Stimulated activated CD8-positive, alpha-beta memory T cell treated with anti-CD3 and anti-CD28 coated beads, Interleukin-12 subunit alpha, Interleukin-12 subunit beta, amount 100 ng/mL, for 4 hours (primary cell): ENCODE measurements at regions not wholly inside any gene's neighbourhood (a gene's known extent, or its start where the extent isn't known, plus 50 kb on each side); places are given as distances from the start of the nearest gene placed in this dataset.

Source experiments
- DNase-seq: peaks from one replicate; pipeline ENCODE4 v3.0.0-alpha.2; 2020; ENCODE audit warnings: low read depth

GRCh38 chr3:7913283-7913682 is 588.3 kb upstream of the LMCD1 start:
- no peak for DNase-seq

GRCh38 chr3:7915356-7915755 is 586.3 kb upstream of the LMCD1 start:
- no peak for DNase-seq

GRCh38 chr3:7917443-7918151 is 584.0 kb upstream of the LMCD1 start:
- no peak for DNase-seq

DNA sequence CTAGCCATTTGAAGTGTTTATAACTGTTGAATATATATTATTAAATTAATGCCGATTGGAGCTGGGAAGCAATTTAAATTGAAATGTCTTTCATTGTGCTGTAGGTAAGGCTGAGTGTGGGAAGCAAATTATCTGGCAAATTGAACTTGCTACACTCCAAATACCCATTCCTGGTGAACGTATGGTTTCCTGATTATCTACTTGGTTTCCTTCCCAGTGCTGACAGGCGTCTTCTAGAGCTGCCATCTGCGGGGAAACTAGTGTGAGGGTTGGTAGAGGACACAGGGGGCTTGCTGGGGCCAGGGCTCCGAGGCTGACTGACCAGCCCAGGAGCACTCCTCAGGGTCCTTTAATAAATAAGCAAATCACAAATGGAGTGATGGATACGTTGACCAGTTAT is 581.4 kb upstream of the LMCD1 start:
- DNase-seq: no peak

- no peak for DNase-seq
Observed at GRCh38 chr3:7924228-7924627, 577.4 kb upstream of the LMCD1 start.

- DNase-seq: no peak
Observed at GRCh38 chr3:7927015-7927414, 574.6 kb upstream of the LMCD1 start.

DNA sequence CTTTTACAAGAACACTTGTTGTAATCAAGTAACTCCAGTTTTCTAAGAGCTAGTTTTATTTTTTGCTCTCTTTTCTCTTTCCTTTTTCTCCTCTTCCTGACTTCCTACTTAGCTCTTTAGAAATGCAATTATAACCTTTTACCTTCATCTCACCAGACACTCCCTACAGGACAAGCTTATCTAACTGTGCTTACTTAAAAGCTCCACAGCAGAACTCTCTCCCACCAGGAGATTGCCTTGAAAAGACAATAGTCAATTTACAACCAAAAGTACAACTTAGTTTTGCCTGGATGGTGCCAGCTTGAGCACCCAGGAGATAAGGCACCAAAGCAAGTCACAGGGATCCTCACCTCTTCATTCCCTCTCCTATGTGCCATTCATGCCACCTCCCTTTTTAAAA is 573.8 kb upstream of the LMCD1 start:
- DNase-seq: no peak

GRCh38 chr3:7929319-7929889 is 572.2 kb upstream of the LMCD1 start:
- DNase-seq: no peak

DNA sequence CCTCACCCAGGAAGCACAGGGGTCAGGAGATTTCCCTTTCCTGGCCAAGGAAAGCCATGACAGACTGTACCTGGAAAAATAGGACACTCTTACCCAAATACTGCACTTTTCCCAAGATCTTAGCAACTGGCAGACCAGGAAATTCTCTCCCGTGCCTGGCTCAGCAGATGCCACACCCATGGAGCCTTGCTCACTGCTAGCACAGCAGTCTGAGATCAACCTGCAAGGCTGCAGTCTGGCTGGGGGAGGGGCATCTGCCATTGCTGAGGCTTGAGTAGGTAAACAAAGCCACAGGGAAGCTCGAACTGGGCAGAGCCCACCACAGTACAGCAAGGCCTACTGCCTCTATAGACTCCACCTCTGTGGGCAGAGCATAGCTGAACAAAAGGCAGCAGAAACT is 567.3 kb upstream of the LMCD1 start:
- DNase-seq: no peak

DNA sequence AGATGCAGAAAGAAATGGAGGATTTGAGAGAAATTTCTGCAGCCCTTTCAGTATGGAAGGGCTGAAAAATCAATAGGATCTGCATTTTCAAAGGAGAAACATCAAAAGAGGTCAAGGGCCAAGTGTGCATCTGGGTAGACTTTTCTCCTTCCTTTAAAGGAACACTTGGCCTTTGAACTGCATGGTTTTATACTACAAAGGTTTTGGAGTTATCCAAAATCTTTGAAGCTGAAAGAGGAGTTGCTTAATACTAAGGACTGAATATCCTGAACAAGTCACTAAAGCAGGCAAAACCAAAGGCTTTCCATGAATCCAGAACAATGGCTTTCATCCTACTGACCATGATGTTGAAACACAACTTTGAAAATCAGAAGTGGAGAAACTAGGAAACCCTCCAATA is 553.7 kb upstream of the LMCD1 start:
- DNase-seq: no peak

DNA sequence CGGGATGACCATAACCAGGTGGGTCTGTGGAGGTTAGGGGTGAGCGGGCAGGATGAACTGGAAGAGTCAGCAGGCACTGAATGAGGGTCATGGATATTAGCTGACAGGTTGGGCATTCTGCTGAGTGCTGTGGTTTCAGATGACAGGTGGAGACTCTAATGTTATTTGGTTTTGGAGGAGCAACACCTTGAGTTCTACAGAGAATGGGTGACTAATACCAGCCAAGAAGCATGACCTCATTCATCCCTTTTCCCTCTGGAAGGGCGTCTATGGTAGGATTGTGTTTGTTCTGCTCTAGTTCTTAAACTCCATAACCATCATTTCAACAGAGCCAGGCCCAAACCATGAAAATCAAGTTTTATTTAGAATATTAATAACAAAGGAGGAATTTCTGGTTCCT is 550.7 kb upstream of the LMCD1 start:
- no peak for DNase-seq

DNA sequence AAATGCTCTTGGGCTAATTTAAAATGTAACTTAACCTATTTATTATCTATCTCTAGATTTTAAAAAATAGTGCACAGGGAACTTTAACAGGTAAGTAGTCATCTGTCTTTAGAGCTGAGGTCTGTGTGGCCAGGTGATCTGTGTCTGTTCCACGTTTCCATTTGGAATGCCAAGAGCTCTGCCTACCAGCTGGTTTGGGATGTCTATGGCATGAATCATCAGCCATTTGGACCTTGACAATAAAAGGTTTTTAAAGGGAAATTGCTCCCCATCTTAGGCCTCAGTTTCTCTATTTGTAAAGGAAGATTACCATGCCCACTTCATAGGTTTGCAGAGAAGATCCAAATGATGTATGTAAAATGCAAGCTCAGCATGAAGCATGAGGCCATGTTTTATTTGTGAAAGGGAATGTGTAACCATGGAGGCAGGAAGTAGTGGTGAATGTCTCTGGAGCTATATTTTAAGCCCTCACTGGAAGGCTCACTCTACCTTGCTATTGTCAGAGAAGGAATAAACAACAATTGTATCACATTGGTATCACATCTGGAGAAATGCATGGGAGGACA is 548.1 kb upstream of the LMCD1 start:
- DNase-seq: no peak

GRCh38 chr3:7957024-7957423 is 544.6 kb upstream of the LMCD1 start:
- no peak for DNase-seq

- no peak for DNase-seq
Observed at GRCh38 chr3:7959094-7959493, 542.5 kb upstream of the LMCD1 start.

GRCh38 chr3:7960601-7961000 is 541.0 kb upstream of the LMCD1 start:
- DNase-seq: no peak

- DNase-seq: no peak
Observed at GRCh38 chr3:7962301-7962700, 539.3 kb upstream of the LMCD1 start.

DNA sequence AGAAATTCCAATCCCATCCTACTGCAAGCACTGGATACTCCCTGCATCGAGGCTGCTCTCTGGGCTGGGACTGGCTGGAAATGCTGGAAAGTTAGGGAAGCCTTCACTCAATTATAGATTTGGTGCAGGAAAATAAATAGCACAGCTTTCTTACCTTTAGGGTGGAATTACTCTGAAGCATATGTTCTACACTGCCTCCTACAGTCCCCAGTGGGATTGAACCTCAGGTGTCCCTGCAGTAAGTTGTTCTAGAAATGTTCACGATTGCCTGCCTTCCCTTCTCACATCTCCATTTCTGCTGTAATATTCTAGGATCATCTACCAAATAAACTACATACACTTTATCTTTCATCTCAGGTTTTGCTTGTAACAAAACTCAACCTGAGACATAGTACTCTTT is 536.7 kb upstream of the LMCD1 start:
- DNase-seq: no peak

GRCh38 chr3:7973006-7973405 is 528.6 kb upstream of the LMCD1 start:
- DNase-seq: no peak

DNA sequence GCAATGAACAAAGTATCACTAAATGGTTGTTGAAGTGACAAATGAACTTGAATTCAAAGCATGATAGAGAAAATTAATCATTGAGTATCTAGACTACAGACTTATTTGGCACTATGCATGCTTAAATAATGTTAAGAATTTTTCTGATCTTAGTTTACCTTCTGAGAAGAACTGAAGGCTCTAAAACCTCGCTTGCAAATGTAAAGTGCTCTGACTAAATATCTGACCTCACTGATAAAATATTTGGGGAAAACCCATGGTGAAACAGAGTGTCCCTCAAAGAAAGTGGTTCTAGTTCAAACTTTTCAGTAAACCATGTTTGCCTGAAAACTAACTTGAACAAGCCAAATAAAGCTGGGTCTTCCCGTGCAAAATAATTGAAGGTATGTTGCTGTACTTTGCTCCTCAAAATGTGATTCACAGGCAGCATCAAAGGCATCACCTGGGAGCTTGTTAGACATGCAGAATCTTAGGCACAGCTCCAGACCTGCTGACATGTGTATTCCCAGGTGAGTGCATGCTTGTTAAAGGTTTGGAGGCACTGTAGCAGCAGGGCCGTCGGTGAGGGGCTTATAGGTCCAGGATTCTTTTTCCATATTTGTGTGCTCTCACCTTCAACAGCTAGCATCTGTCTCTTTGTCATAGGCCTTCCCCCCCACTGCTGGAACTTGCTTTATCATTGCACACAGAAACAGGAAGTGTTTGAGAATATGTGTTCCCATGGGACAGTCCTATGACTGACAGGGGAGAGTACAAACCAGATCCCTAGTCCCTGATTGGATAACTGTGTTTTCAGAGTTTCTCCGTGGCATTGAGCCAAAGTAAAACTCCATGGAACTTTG is 524.2 kb upstream of the LMCD1 start:
- DNase-seq: no peak

DNA sequence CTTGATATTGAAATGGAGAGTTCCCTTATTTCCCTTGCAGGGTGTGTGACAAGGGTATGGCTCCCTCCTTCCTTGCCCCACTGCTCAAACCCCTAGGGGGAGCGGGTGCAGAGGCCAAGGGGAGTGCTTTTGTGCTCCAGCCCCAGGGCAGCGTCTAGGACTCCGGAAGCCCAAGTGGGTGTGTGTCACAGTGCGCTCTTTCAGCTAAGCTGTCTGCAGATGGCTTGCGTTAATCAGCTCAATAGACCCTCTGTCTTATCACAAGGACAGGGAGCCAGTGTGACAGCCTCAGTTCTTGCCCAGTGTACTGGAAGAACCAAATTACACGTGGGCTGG is 523.6 kb upstream of the LMCD1 start:
- no peak for DNase-seq

- no peak for DNase-seq
Observed at GRCh38 chr3:7982126-7982525, 519.5 kb upstream of the LMCD1 start.

DNA sequence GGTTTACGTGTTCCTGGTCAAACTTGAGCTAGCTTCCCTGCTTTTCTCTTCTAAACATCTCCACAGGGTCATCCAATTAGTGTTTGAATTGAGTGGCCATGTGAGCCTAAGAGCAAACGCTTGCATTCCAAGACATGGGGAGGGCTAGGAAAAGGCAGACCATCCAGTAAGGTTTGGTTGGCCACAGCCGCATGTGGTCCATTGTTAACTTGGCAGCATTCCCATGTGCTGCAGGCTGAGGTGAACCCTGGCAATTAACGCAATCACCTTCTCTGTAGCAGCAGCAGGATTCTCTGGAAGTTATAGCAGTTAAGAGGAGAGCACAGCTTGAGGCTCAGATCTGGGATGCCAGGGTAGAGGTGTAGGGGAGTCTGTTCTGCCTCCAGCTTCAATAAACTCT is 502.2 kb upstream of the LMCD1 start:
- DNase-seq: no peak

DNA sequence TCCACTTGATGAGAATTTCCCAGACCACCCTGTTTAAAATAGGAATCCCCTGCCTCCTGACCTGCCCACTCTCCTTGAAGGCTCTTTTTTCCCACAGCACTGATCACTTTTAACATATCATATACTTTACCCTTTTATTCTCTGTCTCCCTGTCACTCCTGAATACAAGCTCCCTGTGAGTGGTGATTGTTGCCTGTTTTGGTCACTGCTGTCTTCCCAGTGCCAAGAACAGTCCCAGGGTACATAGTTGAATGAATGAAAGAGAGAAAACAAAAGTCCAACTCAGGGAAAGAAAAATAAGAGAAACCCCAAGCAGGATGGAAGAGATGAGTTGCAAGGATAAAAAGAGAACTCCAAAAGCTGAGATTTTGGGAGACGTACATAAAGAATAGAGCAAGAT is 500.3 kb upstream of the LMCD1 start:
- DNase-seq: no peak
